ENCODE measurements at regions not wholly inside any gene's neighbourhood (a gene's known extent, or its start where the extent isn't known, plus 50 kb on each side); places are given as distances from the start of the nearest gene placed in this dataset.

DNA sequence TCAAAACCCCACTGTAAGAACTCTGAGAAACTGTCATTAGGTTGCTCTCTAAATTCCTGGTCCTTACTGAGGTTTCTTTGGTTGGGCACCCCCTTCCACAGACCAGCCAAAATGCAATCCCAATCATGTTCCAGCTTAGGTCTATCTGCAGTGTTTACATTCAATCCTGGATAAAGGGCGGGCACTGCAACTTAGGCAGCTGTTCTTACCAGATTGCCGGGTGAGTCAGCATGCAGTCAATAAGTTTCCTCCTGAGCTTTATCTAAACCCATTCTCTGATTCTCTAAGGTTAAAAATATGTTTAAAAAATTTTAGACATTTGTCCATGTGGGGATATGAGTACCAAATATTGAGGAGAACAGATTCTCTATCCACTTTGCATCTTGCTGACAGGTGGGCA lies 197.8 kb downstream of the HAO1 start:
- TF ChIP-seq EZH2 (IDR thresholded peaks at IDR 0.05; ENCODE audit: borderline replicate concordance, insufficient read depth, low read depth, low read length, poor library complexity, severe bottlenecking) = no peak
- TF ChIP-seq, protein P1, sequence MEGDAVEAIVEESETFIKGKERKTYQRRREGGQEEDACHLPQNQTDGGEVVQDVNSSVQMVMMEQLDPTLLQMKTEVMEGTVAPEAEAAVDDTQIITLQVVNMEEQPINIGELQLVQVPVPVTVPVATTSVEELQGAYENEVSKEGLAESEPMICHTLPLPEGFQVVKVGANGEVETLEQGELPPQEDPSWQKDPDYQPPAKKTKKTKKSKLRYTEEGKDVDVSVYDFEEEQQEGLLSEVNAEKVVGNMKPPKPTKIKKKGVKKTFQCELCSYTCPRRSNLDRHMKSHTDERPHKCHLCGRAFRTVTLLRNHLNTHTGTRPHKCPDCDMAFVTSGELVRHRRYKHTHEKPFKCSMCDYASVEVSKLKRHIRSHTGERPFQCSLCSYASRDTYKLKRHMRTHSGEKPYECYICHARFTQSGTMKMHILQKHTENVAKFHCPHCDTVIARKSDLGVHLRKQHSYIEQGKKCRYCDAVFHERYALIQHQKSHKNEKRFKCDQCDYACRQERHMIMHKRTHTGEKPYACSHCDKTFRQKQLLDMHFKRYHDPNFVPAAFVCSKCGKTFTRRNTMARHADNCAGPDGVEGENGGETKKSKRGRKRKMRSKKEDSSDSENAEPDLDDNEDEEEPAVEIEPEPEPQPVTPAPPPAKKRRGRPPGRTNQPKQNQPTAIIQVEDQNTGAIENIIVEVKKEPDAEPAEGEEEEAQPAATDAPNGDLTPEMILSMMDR (IDR thresholded peaks at IDR 0.05) = no peak

Data from B cell (primary cell).